NT2/D1 (cell line): ENCODE measurements at regions not wholly inside any gene's neighbourhood (a gene's known extent, or its start where the extent isn't known, plus 50 kb on each side); places are given as distances from the start of the nearest gene placed in this dataset.

Experiments used
- SUZ12 ChIP-seq: IDR thresholded peaks from 2 replicates; pipeline ENCODE4 v1.6.1; 2011; ENCODE audit not compliant: insufficient read length, insufficient read depth; ENCODE audit errors: extremely low read depth
- YY1 ChIP-seq: IDR thresholded peaks from 2 replicates; pipeline ENCODE4 v1.6.1; 2011; ENCODE audit not compliant: insufficient read length, insufficient read depth
- ZNF274 ChIP-seq: IDR thresholded peaks from 2 replicates; pipeline ENCODE4 v1.6.1; 2011; ENCODE audit warnings: mild to moderate bottlenecking, low read depth, low read length

DNA sequence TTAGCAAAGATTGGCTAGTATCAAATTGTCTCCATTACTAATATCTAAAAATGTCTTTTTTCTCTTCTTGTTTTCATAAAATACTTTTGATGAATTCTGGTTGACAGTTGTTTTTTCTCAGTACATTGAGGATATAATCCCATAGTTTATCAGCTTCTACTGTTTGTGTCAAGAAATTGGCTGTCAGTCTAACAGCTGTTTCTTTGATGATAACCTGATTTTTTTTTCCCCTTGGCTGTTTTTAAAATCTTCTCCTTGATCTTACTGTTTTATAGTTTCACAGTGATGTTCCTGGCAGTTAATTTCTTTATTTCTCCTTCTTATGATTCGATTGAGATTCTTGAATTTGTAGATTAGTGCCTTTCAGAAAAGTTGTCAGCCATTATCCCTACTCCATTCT is 315.3 kb upstream of the PMFBP1 start:
- TF ChIP-seq YY1, result no peak
- TF ChIP-seq SUZ12, result no peak
- TF ChIP-seq ZNF274, result no peak
